Ovary (tissue), 3 donors: ENCODE measurements at regions not wholly inside any gene's neighbourhood (a gene's known extent, or its start where the extent isn't known, plus 50 kb on each side); places are given as distances from the start of the nearest gene placed in this dataset.

ENCODE experiments used
- EP300 ChIP-seq: sonication (generic); formaldehyde crosslinking; IDR thresholded peaks from one replicate; pipeline ENCODE4 v1.6.1; 2017; ENCODE audit warnings: antibody characterized with exemption
- POLR2A ChIP-seq: fragments of 450-650 bp; IDR thresholded peaks from one replicate; pipeline ENCODE4 v1.6.1; 2017; ENCODE audit warnings: antibody characterized with exemption, mild to moderate bottlenecking, moderate library complexity
- TF ChIP-seq, protein P1 (sequence below), 3 donors: fragments of 450-650 bp in 2 of 3; fragments of 200-600 bp in 1 of 3; IDR thresholded peaks; one replicate each; pipeline versions ENCODE4 v1.5.1 to v1.8.0; 2016 to 2022; ENCODE audit warnings: antibody characterized with exemption in 3 of 3, mild to moderate bottlenecking in 1 of 3
- donor health status: DM: no; HTN: no; CAD: no.

DNA sequence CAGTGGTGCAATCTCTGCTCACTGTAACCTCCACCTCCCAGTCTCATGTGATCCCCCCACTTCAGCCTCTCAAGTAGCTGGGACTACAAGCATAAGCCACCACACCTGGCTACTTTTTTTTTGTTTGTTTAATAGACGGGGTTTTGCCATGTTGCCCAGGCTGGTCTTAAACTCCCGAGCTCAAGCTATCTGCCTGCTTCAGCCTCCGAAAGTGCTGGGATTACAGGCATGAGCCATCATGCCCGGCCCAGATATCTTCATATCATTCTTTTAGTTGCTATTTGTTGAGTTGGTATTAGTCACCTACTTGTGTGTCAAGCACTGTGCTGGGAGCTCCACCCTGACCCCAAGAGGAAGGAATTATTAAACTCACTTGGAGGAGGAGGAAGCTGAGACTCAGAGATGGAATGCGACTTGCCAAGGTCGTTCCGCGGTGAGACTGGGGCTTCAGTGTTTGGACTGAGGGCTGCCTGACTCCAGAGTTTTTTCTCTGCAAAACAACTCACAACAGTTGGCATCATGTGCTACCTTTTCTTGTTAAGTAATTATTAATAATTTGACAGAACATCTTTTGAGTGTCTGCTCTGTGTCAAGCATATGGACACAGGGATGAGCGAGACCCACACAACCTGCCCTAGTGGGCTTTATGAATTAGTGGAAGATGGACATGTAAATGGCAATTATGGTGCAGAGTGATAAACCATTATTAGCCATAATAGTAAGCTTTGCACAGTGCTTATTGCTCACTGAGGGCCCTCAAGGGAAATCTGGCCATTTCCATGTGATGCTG lies 132.0 kb downstream of the FOXD2 start:
- TF ChIP-seq, protein P1, sequence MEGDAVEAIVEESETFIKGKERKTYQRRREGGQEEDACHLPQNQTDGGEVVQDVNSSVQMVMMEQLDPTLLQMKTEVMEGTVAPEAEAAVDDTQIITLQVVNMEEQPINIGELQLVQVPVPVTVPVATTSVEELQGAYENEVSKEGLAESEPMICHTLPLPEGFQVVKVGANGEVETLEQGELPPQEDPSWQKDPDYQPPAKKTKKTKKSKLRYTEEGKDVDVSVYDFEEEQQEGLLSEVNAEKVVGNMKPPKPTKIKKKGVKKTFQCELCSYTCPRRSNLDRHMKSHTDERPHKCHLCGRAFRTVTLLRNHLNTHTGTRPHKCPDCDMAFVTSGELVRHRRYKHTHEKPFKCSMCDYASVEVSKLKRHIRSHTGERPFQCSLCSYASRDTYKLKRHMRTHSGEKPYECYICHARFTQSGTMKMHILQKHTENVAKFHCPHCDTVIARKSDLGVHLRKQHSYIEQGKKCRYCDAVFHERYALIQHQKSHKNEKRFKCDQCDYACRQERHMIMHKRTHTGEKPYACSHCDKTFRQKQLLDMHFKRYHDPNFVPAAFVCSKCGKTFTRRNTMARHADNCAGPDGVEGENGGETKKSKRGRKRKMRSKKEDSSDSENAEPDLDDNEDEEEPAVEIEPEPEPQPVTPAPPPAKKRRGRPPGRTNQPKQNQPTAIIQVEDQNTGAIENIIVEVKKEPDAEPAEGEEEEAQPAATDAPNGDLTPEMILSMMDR (IDR thresholded peaks at IDR 0.05): no peak
- TF ChIP-seq POLR2A (no peak), EP300 (no peak)
